ENCODE measurements at regions not wholly inside any gene's neighbourhood (a gene's known extent, or its start where the extent isn't known, plus 50 kb on each side); places are given as distances from the start of the nearest gene placed in this dataset.
A peak's percentile ranks its signal among the peaks of the same experiment; 100 is the strongest.
"Not testable (repeated sequence)": the region's sequence is repeated elsewhere in the genome, so short reads cannot be mapped to it uniquely, and the experiment has no call there.

DNA sequence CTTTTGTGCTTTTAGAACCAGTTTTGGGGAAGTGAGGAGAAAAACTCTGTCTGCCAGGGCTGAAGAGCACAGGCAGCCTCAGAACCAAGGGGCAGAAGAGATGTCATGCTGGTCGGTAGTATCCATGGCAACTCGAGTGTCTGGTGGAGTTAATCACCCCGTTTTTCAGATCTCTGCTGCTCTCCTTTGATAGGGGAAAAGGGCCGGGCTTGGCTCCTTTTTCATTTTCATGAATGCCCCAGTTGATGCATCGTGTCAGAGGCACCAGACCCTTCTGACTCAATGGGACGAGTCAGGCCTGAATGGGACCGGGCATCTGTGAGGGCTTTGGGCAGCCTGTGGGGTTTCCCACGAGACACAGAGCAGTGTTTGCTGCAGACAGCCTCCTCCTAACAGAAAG lies 304.6 kb downstream of the ABCC12 start:
- DNase-seq: no peak

- no peak for DNase-seq
Observed at GRCh38 chr16:47849736-47850135, 306.1 kb downstream of the ABCC12 start.

DNA sequence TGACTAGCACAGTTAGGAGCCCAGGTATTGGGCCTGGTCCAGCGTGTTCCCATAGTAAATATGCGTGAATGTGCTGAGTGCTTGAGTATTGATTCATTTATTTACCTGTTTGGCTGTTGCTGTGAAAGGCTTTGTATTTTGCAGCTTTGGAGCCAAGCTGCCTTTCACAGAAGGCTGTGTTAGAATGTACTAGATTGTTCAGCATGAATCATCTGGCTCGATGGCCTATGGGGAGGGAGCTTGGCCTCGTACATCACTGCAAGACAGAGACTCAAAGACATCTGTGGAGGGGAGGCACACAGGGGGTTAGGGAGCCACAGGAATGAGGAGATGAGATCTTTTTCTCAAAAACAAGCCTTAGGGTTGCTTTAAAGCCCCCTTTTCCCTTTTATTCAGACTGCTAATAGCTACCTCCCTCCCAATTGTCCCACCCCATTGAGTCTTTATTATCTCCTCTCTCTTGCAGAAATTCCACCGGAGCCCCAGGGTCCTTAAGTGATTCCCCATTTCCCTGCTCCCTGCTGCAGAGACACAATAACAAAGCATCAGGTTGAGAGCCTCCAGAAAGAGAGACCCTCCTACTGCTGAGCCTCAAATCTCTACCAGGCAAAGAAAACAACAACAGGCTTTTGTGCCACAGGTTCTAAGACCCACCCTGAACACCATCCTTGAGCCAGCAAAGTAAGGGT lies 307.2 kb downstream of the ABCC12 start:
- no peak for DNase-seq

DNA sequence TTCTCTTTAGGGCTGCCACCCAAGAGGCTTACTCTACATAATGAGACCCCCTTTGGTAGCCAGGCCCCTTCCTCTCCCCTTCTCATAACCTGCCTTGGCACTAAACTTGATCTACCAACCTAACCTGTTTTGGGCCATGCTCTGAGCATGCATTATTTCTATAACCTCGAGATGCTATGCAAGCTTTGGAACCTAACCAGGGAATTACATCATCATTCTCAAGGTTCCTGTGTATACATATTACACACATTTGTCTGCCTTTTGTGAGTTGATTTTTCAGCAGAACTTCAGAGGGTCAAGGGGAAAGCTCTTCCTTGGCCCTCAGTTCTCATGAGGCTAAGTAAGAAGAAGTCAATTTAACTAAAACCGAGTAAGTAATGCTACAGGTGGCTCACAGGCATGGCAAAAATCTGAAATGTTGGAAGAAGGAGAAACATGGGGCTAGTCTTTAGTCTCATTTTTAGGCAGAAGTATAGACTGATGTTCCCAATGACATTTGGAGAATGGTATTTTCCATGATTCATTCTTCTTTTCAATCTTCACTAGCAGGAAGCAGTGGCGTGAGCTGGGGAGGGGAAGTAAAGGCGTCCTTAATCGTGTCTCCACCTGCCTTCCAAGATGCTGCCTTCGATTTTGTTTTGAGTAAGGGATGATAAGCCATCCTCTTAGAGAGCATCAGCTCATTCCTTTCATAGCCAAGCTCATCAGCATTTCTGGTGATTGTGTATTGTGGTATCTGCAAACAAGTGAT lies 308.4 kb downstream of the ABCC12 start:
- no peak for DNase-seq

GRCh38 chr16:47834485-47835024 lies 321.2 kb downstream of the ABCC12 start:
- no peak for DNase-seq

GRCh38 chr16:47833771-47834170 lies 322.0 kb downstream of the ABCC12 start:
- no peak for DNase-seq

- DNase-seq: no peak
Observed at GRCh38 chr16:47829850-47830600, 325.8 kb downstream of the ABCC12 start.

GRCh38 chr16:47826070-47826469 lies 329.7 kb downstream of the ABCC12 start:
- no peak for DNase-seq

DNA sequence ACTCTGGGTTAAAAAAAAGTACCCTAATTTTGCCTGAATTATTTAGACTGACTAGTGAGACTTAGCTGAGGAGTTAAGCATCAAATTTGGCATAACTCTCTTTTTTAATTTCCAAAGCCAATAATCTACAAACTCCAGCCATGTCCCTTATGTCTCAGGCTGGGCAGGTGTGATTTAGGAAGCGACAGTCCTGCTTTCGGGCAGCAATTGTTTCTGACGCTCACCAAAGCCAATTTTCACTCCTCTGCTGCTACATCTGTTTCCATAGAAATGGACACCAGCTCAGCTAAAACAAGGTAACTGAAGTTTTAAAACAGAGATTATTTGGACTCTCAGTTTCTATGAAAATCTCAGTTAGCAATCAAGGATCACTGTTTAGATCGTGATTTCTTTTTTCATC lies 338.7 kb downstream of the ABCC12 start:
- DNase-seq: no peak

GRCh38 chr16:47816511-47816910 lies 339.3 kb downstream of the ABCC12 start:
- no peak for DNase-seq

DNA sequence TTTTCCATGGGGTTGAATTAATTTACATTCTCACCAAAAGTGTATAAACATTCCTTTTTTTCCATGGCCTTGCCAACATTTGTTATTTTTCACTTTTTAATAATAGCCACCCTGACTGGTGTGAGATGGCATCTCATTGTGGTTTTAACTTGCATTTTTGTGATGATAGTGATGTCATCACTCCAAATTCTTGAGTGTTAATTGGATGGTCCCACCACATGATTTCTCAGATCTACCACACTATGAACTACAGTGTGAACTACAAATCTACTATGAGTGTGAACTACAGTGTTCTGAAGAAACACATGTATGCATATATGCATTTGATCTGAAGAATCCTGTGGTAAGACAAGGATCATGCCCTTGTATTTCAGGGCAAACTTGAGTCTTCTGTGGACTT lies 340.1 kb downstream of the ABCC12 start:
- no peak for DNase-seq

DNA sequence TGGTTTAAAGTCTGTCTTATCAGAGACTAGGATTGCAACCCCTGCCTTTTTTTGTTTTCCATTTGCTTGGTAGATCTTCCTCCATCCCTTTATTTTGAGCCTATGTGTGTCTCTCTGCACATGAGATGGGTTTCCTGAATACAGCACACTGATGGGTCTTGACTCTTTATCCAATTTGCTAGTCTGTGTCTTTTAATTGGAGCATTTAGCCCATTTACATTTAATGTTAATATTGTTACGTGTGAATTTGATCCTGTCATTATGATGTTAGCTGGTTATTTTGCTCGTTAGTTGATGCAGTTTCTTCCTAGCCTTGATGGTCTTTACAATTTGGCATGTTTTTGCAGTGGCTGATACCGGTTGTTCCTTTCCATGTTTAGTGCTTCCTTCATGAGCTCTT lies 344.0 kb downstream of the ABCC12 start:
- DNase-seq: not testable (repeated sequence)

GRCh38 chr16:47806309-47806847 lies 345.2 kb downstream of the PHKB start:
- DNase-seq: no peak

DNA sequence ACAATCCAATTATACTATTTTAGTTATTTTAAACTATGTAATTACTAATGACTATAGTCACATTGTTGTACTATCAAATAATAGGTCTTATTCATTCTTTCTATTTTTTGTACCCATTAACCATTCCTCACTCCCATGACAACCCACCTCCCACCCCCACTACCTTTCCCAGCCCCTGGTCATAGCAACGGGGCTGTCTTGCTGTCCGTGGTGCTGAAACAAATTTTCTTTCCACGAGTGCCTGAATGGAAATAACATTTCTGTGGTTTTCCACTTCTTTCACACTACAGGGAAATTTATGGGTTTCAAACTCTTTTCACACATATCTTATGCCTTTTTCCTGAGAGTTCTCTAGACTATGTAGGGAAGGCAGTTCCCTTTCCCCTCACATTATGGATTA lies 326.6 kb downstream of the PHKB start:
- no peak for DNase-seq

GRCh38 chr16:47781673-47782072 lies 320.5 kb downstream of the PHKB start:
- no peak for DNase-seq

- DNase-seq: no peak
Observed at GRCh38 chr16:47780213-47780875, 319.2 kb downstream of the PHKB start.

DNA sequence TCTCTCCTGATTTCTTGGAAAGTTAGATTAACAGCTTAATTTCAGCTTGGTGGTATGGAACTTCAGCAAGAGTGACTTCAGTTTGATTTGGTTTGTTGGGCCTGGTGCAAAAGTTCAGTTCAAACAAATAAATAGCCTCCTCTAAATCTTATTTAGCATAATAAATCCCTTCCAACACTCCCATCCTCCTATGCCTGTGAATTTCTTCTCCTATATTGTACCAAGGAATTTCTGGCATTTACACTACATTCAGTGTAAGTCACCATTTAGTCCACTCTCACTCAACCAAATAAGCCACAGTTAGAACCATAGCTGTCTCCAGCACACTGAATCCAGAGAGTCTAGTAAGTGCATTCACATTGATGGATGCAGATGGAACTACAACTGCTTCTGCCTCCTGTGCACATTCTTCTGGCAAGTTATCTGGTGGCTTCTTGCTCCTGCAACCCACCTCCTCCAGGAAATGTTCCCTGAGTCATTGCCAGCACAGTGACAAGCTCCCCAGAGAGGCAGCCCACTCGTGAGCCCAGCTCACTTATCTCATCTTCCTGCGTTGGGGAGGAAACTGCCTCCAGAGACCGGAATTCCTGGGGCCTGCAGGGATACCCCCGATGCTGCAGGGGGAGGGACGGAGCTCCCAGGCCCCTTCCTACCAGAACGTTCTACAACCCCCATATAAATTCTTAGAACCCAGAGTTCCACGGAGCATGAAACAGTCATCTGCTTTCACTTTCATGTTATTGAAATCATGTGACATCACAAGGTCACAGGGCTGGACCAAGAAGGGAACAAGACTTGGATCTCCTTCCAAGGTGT lies 318.3 kb downstream of the PHKB start:
- DNase-seq: peak; percentile 30

DNA sequence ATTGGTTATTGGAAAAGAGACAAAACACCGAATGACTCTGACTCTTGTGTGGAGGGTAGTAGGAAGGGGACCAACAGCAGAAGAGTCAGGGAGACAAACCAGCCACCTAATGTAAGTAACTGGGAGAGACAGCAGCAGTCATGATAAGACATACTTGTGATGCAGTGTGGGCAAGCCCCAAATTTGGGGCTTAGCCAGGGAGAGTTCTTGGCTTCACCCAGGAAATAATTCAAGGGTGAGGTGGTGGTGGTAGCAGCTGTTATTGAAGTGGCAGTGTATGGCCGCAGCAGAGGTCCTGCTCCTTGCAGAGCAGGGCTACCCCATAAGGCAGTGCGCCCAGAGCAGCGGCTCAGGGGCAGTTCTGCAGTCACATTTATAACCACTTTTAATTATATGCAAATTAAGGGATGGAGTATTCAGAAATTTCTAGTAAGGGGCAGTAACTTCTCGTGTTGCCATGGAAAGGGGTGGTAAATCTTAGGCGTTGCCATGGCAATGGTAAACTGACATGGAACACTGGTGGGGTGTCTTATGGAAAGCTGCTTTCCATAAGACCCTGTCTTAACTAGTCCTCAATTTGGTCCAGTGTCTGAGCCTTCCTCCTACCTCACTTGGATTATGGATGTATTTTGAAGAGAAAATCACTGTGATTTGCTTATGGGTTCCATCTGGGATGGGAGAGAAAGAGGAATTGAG lies 317.1 kb downstream of the PHKB start:
- no peak for DNase-seq

DNA sequence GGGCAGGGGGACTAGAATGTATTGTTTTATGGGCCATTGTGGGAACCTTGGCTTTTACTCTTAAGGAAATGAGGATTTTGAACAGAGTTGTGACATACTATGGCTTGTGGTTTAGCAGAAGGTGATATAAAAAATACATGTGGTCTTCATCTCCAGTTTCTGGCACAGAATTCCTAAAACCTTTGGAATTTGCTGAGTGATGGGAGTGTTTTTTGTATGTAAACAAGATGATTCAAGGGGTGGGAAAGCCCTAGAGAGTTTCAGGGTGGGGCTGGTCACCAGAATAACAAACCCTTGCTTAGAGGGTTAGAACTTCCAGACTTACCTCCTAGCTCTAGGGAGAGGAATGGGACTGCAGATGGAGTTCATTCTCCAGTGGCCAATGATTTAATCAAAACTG lies 316.1 kb downstream of the PHKB start:
- DNase-seq: no peak

DNA sequence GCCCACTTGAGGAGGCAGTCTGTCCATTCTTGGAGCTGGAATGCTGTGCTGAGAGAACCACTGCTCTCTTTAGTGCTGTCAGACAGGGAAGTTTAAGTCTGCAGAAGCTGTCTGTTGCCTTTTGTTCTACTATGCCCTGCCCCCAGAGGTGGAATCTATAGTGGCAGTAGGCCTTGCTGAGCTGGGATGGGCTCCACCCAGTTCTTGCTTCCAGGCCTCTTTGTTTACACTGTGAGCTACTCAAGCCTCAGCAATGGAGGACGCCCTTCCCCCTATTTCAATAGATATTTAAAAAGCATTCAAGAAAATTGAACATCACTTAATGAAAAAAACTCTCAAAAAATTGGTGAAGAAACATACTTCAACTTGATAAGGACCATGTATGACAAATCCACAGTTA lies 313.5 kb downstream of the PHKB start:
- no peak for DNase-seq

DNA sequence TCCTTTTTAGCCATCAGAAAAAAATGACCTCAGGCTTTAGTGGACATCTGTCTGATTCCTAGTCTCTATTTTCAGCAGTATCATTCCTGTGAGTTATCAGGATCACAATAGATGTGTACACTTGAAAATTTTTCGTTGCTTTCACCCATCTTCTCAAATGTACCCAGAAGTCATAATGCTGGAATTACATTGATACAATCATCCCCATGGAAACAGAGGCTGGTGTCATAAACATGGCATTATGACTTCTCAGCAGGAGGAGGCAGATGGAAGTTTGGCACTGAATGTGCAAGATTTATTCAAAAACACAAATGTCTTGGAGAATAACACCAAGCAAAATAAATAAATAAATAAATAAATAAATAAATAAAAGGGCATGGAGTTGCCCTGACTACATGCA lies 292.5 kb downstream of the PHKB start:
- DNase-seq: no peak

Data from inflammatory macrophage treated with lipopolysaccharide for 4 hours (primary cell).